Colon (tissue), 2 donors: ENCODE measurements at regions not wholly inside any gene's neighbourhood (a gene's known extent, or its start where the extent isn't known, plus 50 kb on each side); places are given as distances from the start of the nearest gene placed in this dataset.
"Not testable (repeated sequence)": the region's sequence is repeated elsewhere in the genome, so short reads cannot be mapped to it uniquely, and the experiment has no call there.

Source experiments
- FAIRE-seq: peaks from 2 replicates; lab custom pipeline; 2012; peaks lifted over from hg19 to GRCh38; lab: Jason Lieb, UNC
- donor health status: control.
- donor health status: control.

- FAIRE-seq, result no peak
Observed at GRCh38 chr6:803191-803977, 110.4 kb upstream of the EXOC2 start.

GRCh38 chr6:802701-803100 is 109.8 kb upstream of the EXOC2 start:
- FAIRE-seq, result no peak

GRCh38 chr6:802223-802622 is 109.3 kb upstream of the EXOC2 start:
- not testable (repeated sequence) for FAIRE-seq

DNA sequence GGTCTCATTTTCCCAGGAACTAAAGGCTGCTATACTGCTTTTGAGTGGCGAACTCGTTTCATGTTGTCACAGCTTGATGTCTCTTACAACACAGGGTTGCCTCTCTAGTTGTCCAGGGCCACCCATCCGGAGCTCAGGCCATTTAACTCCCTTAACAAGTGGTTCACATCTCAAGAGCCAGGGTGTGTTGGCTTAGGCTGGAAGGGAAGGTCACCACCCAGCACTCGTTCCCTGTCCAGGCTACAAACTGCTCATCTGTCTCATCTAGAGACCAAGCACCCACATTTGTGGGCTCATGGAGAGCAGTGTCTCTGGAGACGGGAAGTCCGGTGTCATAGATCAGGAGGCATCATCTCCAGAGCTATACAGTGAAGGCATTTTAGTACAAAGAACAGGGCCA is 106.8 kb upstream of the EXOC2 start:
- no peak for FAIRE-seq

GRCh38 chr6:797479-798077 is 104.6 kb upstream of the EXOC2 start:
- no peak for FAIRE-seq

DNA sequence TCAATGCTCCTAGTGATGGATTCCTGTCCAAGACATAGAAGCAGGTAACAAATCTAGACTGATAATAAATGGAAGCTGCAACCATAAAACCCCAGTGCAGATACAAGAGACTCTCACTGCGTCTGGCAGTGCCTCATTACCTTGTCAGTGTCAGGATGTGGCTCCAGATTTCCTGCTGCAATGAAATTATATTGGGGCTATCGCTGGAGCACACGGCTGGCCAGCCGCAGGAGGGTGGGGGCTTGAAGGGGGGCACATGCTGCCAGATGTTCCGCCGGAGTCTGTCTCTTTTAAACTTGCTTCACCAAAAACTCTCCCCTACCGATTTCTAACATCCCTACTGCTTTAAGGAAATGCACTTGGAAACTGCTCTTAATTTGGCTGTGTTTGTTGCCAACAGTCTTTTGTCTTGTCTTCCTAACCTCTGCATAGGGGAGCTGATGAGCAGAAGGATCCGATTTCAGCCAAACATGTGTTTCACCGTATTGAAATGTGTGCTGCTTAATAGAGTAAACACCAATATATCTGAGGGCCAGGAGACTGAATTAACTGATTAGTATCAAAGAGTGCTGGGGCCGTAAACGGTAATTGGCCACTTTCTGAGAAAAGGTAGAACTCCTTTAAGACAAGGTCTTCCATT is 102.2 kb upstream of the EXOC2 start:
- no peak for FAIRE-seq

- no peak for FAIRE-seq
Observed at GRCh38 chr6:793261-793660, 100.3 kb upstream of the EXOC2 start.

- no peak for FAIRE-seq
Observed at GRCh38 chr6:792662-793061, 99.7 kb upstream of the EXOC2 start.

- FAIRE-seq, result no peak
Observed at GRCh38 chr6:788058-788457, 95.1 kb upstream of the EXOC2 start.

- no peak for FAIRE-seq
Observed at GRCh38 chr6:786946-787763, 94.2 kb upstream of the EXOC2 start.

GRCh38 chr6:783966-784735 is 91.2 kb upstream of the EXOC2 start:
- no peak for FAIRE-seq

GRCh38 chr6:782141-782540 is 89.2 kb upstream of the EXOC2 start:
- no peak for FAIRE-seq

- FAIRE-seq, result no peak
Observed at GRCh38 chr6:781350-781961, 88.5 kb upstream of the EXOC2 start.

DNA sequence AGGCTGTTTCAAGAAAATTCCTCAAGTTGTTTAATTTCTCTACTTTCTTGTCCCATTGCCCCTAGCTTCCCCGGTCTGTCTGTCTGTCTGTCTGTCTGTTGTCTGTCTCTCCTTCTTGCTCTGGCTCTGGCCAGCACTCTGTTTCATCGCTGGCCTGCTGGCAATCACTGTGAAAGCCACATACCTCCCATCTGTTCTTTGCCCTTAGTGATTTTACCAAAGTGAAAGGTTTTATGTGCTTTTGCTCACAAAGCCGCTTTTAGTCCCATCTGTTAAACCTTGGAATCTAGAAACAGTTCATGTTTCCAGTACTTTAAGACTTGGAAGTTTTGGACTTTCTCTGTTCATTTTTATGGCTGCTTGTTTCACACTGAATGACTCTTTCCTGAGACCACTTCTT is 87.8 kb upstream of the EXOC2 start:
- FAIRE-seq, result no peak

DNA sequence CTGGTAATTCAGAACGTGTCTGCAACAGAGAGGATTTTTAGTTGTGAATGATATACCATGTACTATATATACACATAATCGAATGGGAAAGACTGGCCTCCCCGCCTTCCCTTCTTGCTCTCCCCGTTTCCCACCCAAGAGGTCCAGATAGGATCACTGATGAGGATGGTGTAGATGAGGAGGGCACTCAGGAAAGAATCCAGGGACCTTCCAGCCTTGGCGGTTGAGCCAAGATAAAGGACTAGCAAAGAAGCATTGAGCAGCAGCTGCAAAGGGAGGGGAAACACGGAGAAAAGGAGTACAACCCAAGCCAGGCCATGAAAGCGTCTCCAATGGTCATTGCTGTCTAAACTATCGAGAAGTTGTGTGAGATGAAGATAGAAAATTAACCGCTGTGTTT is 84.0 kb upstream of the EXOC2 start:
- FAIRE-seq, result no peak

GRCh38 chr6:776528-776931 is 83.6 kb upstream of the EXOC2 start:
- FAIRE-seq, result no peak

DNA sequence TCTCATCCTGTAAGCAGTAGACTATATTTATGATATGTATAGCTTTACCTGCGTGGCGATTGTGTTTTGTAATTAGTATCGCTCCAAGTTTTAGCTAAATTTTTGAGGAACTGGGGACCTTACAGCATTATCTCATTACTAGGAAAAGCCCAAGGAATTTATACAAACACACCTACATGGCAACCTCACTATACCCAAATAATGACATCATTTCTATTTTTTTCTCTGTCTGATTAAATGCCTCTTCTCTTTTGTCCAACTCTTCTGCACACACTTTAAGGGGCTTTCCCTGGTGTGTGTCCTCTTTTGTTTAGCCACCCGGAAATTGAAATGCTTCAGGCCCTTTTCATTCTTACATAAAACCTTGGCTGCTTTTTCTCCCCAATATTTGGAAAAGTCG is 82.9 kb upstream of the EXOC2 start:
- FAIRE-seq, result no peak

- FAIRE-seq, result not testable (repeated sequence)
Observed at GRCh38 chr6:771683-772082, 78.7 kb upstream of the EXOC2 start.

GRCh38 chr6:767755-768512 is 75.0 kb upstream of the EXOC2 start:
- FAIRE-seq, result no peak

- FAIRE-seq, result no peak
Observed at GRCh38 chr6:766625-767024, 73.7 kb upstream of the EXOC2 start.

- FAIRE-seq, result no peak
Observed at GRCh38 chr6:761997-762396, 69.1 kb upstream of the EXOC2 start.
